ENCODE measurements at regions not wholly inside any gene's neighbourhood (a gene's known extent, or its start where the extent isn't known, plus 50 kb on each side); places are given as distances from the start of the nearest gene placed in this dataset.
"Not testable (repeated sequence)": the region's sequence is repeated elsewhere in the genome, so short reads cannot be mapped to it uniquely, and the experiment has no call there.

DNA sequence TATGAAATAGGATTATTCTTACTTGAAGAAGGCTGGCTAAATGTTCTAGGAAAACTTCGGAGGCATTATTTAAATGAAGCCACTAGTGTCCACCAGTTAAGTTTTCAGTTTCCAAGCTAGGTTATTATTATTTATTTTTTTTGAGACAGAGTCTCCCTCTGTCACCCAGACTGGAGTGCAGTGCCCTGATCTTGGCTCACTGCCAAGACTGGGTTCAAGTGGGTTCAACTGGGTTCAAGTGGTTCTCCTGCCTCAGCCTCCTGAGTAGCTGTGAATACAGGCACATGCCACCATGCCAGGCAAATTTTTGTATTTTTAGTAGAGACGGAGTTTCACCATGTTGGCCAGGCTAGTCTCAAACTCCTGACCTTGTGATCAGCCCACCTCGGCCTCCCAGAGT is 2155.6 kb downstream of the NCAM2 start:
- not testable (repeated sequence) for TF ChIP-seq CTCF, POLR2AphosphoS5 (IDR thresholded peaks at IDR 0.05)

Data from upper lobe of left lung (tissue), 4 donors.